Hippocampal formation (tissue), 2 donors: ENCODE measurements at regions not wholly inside any gene's neighbourhood (a gene's known extent, or its start where the extent isn't known, plus 50 kb on each side); places are given as distances from the start of the nearest gene placed in this dataset.

Experiments
- DNase-seq, 2 donors: peaks; one replicate each; lab custom pipeline; 2025; lab: John Stamatoyannopoulos, UW

DNA sequence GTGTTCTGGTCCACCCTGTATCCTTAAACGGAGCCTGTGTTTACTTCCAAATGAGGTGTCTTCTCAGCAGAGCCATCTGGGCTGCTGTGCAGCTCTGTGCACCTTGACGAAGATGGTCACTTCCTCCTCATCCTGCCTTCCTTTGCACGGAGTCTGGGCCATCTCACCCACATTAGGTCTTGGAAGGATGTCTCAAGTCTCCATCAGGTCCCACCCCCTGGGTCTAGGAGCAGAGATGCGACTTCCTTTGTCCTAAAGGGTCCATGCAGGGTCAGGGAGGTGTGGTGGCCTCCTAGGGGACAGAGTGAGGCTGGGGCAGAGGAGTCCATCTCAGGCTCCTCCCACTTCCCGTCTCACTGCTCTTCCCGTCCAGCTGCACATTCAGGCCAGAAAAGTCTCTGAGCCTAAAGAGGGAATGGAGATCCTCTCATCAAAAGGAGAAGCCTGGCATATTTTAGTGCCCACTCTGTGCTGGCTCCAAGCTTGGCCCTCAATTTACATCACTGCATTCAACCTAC is 209.2 kb downstream of the MATN1 start:
- DNase-seq, result no peak

GRCh38 chr1:30513396-30514136 is 209.8 kb downstream of the MATN1 start:
- DNase-seq, result no peak

DNA sequence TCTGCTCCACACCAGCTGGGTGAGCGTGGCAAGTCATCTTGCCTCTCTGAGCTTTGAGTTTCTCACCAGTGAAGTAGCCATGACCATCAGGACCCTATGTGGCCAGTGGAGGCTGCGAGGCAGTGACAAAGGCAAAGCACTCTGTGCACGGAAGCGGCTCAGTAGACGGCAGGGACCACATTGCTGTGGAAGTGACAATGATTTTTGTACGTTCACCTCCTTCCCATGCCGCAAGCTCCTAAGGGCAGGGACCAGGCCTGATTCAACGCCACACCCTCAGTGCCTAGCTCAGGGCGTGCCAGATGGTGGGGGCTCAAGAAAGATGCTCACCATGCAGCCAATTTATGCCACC is 210.5 kb downstream of the MATN1 start:
- no peak for DNase-seq

DNA sequence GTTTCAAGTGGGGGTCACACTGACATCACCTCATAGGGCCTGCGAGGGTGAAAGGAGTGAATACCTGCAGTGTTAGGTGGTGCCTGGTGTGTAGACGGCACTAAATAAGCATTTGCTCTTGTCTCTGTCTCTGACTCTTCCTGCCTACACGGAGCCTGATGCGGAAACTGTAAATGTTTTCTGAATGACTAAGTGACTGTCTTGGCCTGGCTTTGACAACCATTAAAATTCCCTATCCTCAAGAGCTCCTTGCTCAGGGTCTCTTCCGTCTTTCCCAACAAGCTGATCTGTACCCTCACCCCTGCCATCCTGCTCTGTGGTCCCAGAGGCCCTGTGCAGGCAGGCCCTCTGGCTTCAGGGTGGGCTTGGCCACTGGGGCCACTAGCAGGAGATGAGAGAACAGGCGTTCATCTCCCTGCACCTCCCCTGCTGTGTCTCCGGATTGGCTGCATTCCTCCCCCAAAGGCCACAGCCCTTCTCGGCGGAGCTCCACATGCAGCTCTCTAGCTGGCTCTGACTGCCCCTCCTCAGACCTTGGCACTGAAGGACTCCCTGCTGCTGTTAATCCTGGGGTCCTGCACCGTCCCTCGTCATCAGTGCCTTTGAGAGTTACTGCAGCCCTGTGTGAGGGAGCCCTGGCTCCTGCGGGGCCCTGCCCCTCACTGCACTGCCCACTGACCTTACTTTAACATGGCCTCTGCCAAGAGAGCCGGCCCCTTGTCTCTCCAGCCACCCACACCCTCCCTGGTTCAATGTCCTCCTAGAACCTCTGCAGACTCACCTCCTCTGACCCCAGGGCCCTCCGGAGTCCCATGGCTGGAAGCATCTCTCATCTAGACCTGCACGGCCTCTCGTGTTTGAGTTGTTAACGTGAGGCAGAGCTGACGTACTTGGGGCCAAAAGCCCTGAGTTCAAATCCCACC is 211.1 kb downstream of the MATN1 start:
- DNase-seq, result no peak

GRCh38 chr1:30511563-30511962 is 211.8 kb downstream of the MATN1 start:
- no peak for DNase-seq

DNA sequence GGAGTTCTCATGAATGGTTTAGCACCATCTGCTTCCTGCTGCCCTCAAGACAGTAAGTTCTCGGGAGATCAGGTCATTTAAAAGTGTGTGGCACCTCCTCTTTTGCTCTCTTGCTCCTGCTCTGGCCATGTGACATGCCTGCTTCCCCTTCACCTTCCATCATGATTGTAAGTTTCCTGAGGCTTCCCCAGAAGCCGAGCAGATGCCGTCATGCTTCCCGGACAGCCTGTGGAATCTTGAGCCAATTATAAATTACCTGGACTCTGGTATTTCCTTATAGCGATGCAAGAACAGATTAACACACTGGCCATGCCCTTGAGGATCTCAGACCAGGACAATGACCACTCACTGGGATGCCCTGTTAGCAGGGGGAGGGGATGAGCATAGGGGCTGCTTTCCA is 212.3 kb downstream of the MATN1 start:
- DNase-seq, result no peak

DNA sequence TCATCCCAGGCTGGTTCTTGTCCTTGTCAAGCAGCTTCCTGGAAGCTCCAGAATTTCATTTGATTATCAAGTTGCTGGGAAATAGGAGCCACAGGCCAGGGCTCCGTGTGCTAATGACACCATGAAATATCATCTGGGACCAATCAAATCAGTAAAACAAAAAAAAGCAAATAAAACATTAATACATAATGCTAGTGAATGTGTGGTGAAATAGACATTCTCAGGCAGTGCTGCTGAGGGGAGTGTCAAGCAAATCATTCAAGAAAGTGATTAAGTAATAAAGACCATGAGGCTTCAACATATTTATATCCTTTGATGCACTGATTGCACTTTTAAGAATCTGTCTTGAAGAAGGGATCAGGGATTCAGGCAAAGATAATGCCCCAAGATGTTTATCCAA is 213.7 kb downstream of the MATN1 start:
- DNase-seq, result no peak

DNA sequence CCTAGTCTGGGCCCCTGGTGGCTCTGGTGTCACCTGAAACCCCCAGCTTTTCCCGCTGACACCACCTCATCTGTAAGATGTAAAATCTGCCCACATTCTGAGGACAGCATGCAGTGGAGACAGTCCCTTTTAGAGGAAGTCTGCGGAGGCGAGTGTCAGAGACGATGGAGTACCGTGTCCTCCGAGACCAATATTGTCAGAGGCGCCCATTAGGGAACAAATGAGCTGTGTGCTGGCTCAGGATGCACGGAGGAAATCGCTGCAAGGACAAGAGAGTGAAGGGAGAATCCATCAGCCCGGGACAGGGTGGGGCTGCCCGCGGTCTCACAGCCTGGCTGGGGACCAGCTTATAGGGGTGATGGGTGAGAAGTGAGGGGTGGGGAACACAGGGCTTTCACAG is 214.8 kb downstream of the MATN1 start:
- no peak for DNase-seq

- no peak for DNase-seq
These were observed 215.3 kb downstream of the MATN1 start for GRCh38 chr1:30508175-30508448.

DNA sequence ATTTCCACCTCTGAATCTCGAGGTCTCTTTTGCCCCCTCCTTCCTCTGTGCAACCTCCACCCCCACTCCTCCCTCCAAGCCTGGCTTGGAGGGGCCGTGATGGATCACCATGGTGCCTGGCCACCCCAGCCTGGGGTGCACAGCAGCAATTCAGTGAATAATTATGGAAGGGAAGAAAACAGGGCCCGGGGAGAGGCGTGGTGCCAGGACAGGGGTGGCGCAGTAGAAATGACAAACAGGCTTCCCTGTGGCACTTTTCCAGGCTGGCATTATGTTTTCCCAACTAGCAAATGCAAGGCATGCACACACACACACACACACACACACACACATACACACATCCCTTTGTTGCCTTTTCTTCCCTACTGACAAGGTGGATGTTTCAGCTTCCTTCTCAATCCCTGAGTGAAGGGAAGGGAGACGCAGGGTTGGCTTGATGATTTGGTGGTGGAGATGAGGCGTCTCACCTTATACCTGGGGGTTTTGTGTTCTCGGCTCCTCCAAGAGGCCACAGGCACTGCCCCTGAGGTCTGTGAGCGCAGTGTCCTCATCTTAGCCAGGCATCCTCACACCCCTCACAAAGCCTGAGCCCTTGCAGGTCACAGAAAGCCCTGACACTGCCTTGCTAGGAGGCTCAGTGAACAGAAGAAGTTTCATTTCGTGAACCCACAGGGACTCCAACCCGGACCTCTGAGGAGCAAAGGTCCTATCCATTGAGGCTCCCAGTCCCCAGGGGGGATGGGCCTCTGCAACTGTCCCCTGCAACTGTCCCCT is 215.8 kb downstream of the MATN1 start:
- DNase-seq, result no peak

DNA sequence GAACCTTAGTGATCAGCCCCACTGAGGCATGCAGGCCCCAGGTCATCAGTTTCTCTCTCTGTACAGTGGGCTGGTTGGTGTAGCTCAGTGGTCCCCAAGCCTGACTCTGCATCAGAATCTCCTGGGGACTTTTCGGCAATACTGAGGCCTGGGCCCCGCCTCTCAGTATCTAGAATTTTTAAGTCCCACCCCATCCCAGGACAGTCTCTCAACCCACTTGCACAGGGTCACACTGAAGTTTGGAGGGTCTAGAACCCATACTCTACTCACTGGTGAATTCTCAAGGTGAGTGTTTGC is 216.4 kb downstream of the MATN1 start:
- DNase-seq, result no peak

DNA sequence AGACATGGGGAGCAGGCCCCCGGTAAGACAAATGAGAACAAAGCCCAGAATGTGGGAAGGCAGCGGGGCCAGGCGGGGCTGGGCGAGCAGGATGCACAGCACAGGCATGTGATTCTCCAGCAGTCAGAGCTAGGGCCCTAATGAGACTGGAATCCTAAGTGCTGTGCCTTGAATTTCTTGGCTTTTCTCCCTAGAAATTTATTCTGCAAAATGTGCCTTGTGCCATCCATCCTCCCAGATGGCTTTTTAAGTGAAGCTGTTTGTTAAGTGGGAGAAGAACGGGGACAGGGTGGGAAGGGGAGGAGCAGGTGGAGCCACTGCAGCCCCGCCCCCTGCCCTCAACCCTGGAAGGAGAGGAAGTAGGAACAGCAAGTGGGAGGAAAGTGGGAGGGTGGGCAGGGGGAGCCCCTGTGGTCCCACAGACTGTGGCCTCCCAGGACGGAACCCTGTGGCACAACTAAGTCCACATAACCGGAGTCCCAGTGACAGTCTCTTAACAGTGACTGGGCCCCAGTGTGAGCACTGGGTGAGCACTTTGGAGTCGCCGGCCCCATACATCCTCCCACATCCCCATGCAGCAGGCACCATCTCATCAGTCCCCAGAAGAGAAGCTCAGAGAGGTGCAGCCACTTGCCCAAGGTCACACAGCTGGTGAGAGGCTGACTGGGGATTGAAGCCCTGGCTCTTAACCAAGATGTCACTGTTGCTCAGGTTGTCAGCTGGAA is 216.9 kb downstream of the MATN1 start:
- DNase-seq, result no peak

DNA sequence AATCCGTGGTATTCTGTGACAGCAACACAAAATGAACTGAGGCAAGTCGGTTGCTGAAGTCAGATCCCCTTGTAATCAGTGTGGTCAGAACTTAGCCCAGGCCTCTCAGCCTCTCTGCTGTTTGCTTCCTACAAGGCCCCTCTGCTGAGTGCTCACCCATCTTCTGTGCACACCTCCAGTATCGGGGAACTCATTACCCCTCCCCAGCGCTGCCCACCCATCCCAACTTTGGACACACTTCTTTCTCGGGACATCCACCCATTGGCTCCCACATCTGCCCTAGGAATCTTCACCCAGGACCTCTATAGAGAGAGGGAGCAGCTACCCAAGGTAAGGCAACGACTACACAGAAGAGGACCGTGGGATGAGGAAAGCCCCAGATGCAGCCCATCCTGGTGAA is 217.5 kb downstream of the MATN1 start:
- no peak for DNase-seq

GRCh38 chr1:30492451-30492850 is 230.9 kb downstream of the MATN1 start:
- DNase-seq, result no peak

- DNase-seq, result no peak
These were observed 231.6 kb downstream of the MATN1 start for GRCh38 chr1:30491831-30492230.

- DNase-seq, result no peak
These were observed 232.8 kb downstream of the MATN1 start for GRCh38 chr1:30490554-30491053.

DNA sequence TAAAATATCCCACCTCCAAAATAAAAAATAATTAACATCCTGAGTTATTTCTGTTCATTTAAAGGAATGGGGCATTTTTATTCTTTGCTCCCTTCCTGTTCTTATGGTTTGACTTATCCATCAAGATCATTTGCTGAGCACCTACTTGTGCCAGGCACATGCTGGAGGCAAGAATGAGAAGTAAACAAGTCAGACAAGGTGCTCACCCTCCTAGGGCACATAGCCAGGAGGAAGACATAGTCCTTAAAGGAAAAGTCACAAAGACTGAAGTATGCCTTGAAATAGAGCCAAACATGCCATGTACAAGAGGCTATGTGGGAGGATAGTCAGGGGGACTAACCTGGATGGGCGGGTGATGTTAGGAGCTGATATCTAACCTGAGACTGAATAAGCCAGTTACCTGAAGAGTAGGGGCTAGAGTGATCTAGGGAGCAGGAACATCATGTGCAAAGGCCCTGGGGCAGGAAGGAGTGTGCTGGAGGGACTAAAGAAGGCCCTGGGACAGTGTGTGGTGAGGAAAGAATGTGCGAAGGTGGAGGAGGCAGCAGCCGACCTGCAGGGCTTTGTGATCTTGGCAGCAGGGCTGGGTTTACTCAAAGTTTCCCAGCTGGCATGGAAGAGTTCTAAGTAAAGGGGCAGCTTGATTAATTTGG is 233.5 kb downstream of the MATN1 start:
- DNase-seq, result no peak

- DNase-seq, result no peak
These were observed 235.0 kb downstream of the MATN1 start for GRCh38 chr1:30488324-30488913.

DNA sequence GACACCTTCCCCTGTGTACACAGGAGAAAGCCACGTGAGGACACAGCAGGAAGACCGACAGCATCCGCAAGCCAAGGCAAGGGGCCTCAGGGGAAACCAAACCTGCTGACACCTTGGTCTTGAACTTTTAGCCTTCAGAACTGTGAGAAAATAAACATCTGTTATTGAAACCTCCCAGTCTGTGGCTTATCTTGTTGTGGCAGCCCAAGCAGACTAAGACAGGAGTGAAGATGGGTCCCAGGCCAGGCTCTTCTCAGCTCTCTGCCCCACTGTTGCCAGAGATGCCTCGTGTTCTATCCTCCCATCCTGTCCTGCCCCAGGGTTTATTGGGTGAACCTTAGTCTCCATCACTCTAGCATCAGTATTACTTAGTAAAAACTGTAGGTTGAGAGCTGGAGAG is 236.3 kb downstream of the MATN1 start:
- no peak for DNase-seq

GRCh38 chr1:30485072-30485471 is 238.3 kb downstream of the MATN1 start:
- DNase-seq, result no peak

DNA sequence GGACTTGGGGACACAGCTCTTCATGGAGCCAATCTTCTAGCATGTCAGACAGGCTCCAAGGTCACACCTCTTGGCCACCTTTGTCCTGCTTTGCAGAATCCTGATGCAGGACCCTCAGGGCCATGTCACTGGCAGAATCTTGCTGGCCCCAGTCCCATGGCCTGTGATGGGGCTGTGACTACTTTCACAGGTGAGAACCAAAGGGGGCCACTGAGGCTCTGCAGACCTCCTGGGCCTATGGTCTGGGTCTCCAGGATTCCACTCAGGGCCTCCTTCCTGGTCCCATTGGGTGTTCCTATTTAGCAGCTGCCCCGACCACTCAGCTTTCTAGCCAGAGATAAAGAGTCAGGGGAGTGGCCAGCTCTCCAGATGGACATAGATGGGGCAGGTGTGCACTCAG is 238.7 kb downstream of the MATN1 start:
- no peak for DNase-seq
